Progenitor cell of endocrine pancreas (in vitro differentiated cells): ENCODE measurements at regions not wholly inside any gene's neighbourhood (a gene's known extent, or its start where the extent isn't known, plus 50 kb on each side); places are given as distances from the start of the nearest gene placed in this dataset.

ENCODE experiments used
- DNase-seq: peaks from one replicate; pipeline ENCODE4 v3.0.0; 2021; ENCODE audit warnings: low spot score; ENCODE audit not compliant: unreplicated experiment
- H3K27ac Mint-ChIP-seq: 2 replicates; pipeline ENCODE4 v1.8.0; 2021; ENCODE audit warnings: mild to moderate bottlenecking, moderate library complexity, mixed read lengths
- H3K27me3 Mint-ChIP-seq: 2 replicates; pipeline ENCODE4 v1.8.0; 2021; ENCODE audit warnings: mixed read lengths
- H3K36me3 Mint-ChIP-seq: 2 replicates; pipeline ENCODE4 v1.8.0; 2022; ENCODE audit warnings: mixed read lengths; ENCODE audit not compliant: insufficient read depth
- H3K4me1 Mint-ChIP-seq: 2 replicates; pipeline ENCODE4 v1.8.0; 2021; ENCODE audit warnings: low read depth, mixed read lengths
- H3K4me3 Mint-ChIP-seq: 2 replicates; pipeline ENCODE4 v1.8.0; 2021; ENCODE audit warnings: low read depth, mild to moderate bottlenecking, moderate library complexity, mixed read lengths
- H3K9me3 Mint-ChIP-seq: 2 replicates; pipeline ENCODE4 v1.8.0; 2021; ENCODE audit warnings: low read depth, mixed read lengths
- CTCF ChIP-seq: fragments of 200-600 bp; sonication (generic); IDR thresholded peaks from one replicate; pipeline ENCODE4 v1.5.0; 2021; ENCODE audit warnings: antibody characterized with exemption, mild to moderate bottlenecking; ENCODE audit not compliant: unreplicated experiment

- no peaks in the 10 kb centered on the region for H3K36me3 Mint-ChIP-seq
- no peak overlapping the region for H3K4me3 Mint-ChIP-seq
- TF ChIP-seq CTCF = no peak
- no peak overlapping the region for H3K27ac Mint-ChIP-seq
- peaks cover 4% of the 10 kb centered on the region for H3K9me3 Mint-ChIP-seq
- peaks cover 5% of the 10 kb centered on the region for H3K4me1 Mint-ChIP-seq
- DNase-seq = no peak
- H3K27me3 Mint-ChIP-seq = no peaks in the 10 kb centered on the region
These were observed 139.6 kb downstream of the HTR1A start for GRCh38 chr5:63822614-63823013.

- TF ChIP-seq CTCF = no peak
- Mint-ChIP-seq H3K27me3 (no peaks in the 10 kb centered on the region), H3K36me3 (no peaks in the 10 kb centered on the region), H3K27ac (peak overlapping the region; percentile 20), H3K4me3 (no peak overlapping the region), H3K4me1 (peaks cover 5% of the 10 kb centered on the region), H3K9me3 (peaks cover 4% of the 10 kb centered on the region)
- no peak for DNase-seq
These were observed 141.7 kb downstream of the HTR1A start for GRCh38 chr5:63820577-63820976.

- Mint-ChIP-seq H3K36me3 (no peaks in the 10 kb centered on the region), H3K4me3 (no peak overlapping the region), H3K27ac (no peak overlapping the region), H3K9me3 (peaks cover 14% of the 10 kb centered on the region), H3K4me1 (no peaks in the 10 kb centered on the region), H3K27me3 (no peaks in the 10 kb centered on the region)
- no peak for TF ChIP-seq CTCF
- DNase-seq = no peak
These were observed 149.6 kb downstream of the HTR1A start for GRCh38 chr5:63812693-63813092.

GRCh38 chr5:63811961-63812360 is 150.3 kb downstream of the HTR1A start:
- DNase-seq = no peak
- Mint-ChIP-seq H3K27me3 (no peaks in the 10 kb centered on the region), H3K9me3 (peaks cover 14% of the 10 kb centered on the region), H3K36me3 (no peaks in the 10 kb centered on the region), H3K4me1 (no peaks in the 10 kb centered on the region), H3K4me3 (no peak overlapping the region), H3K27ac (no peak overlapping the region)
- TF ChIP-seq CTCF = no peak

- no peak for DNase-seq
- Mint-ChIP-seq H3K27ac (no peak overlapping the region), H3K9me3 (peaks cover 14% of the 10 kb centered on the region), H3K4me3 (no peak overlapping the region), H3K4me1 (no peaks in the 10 kb centered on the region), H3K27me3 (no peaks in the 10 kb centered on the region), H3K36me3 (no peaks in the 10 kb centered on the region)
- no peak for TF ChIP-seq CTCF
These were observed 151.0 kb downstream of the HTR1A start for GRCh38 chr5:63811286-63811685.
